B cell (primary cell): ENCODE measurements at regions not wholly inside any gene's neighbourhood (a gene's known extent, or its start where the extent isn't known, plus 50 kb on each side); places are given as distances from the start of the nearest gene placed in this dataset.

Experiments used
- ATAC-seq: fragments of 200-7000 bp; cut with Tn5 transposase; one replicate; pipeline ENCODE4 v1.10.0; 2021; ENCODE audit warnings: low read depth, mild to moderate bottlenecking, moderate number of reproducible peaks, moderate library complexity
- CTCF ChIA-PET: fragments of 350-600 bp; sonication (Branson Sonifier 250); formaldehyde crosslinking; loops from one replicate; lab custom pipeline; 2021; ENCODE audit warnings: antibody characterized with exemption, inconsistent platforms; lab: Charles Lee
- POLR2A ChIA-PET: fragments of 350-600 bp; sonication (Branson Sonifier 250); formaldehyde crosslinking; loops from one replicate; lab custom pipeline; 2021; ENCODE audit warnings: antibody characterized with exemption; lab: Charles Lee
- DNase-seq: peaks from one replicate; pipeline ENCODE4 v3.0.0; 2013
- H2AFZ ChIP-seq: 2 replicates; pipeline ENCODE4 v1.6.1; 2012; ENCODE audit warnings: mild to moderate bottlenecking, low read depth, low read length; ENCODE audit not compliant: insufficient read depth, poor library complexity, severe bottlenecking
- H3K27ac ChIP-seq, 2 donors: 1 replicate in 1 of 2; 2 replicates in 1 of 2; pipeline ENCODE4 v1.5.1; 2012 to 2013; ENCODE audit warnings: low read length in 2 of 2, mild to moderate bottlenecking in 2 of 2, moderate library complexity in 1 of 2
- H3K27me3 ChIP-seq, 4 experiments: fragments of 200-600 bp in 1 of 4; sonication (generic) in 1 of 4; replicated peaks in 1 of 4; 1 replicate in 2 of 4; 2 replicates in 2 of 4; pipeline versions ENCODE4 v1.6.1 to v1.7.0; 2013 to 2016; ENCODE audit warnings: low read length in 3 of 4, mild to moderate bottlenecking in 2 of 4, mixed read lengths in 1 of 4, moderate library complexity in 1 of 4; ENCODE audit not compliant: insufficient read depth in 4 of 4, control insufficient read depth in 3 of 4; ENCODE audit errors: control extremely low read depth in 1 of 4
- H3K36me3 ChIP-seq, 2 experiments: replicated peaks in 1 of 2; 1 replicate in 1 of 2; 2 replicates in 1 of 2; pipeline versions ENCODE4 v1.6.1 to v1.7.1; 2013; ENCODE audit warnings: low read length in 1 of 2; ENCODE audit not compliant: insufficient read depth in 2 of 2, control insufficient read depth in 1 of 2; ENCODE audit errors: control extremely low read depth in 1 of 2, extremely low read depth in 1 of 2
- H3K4me1 ChIP-seq, 2 donors: fragments of 200-600 bp in 1 of 2; sonication (generic) in 1 of 2; 1 replicate in 1 of 2; 2 replicates in 1 of 2; pipeline versions ENCODE4 v1.5.1 to v1.6.1; 2013 to 2017; ENCODE audit warnings: low read length in 2 of 2; ENCODE audit not compliant: control insufficient read depth in 2 of 2, insufficient read depth in 2 of 2
- H3K4me2 ChIP-seq: replicated peaks from 2 replicates; pipeline ENCODE3; 2012; ENCODE audit warnings: mild to moderate bottlenecking, low read depth, low read length; ENCODE audit not compliant: poor library complexity, severe bottlenecking
- H3K4me3 ChIP-seq, 5 experiments: fragments of 200-600 bp in 1 of 5; sonication (generic) in 1 of 5; 1 replicate in 3 of 5; 2 replicates in 2 of 5; pipeline versions ENCODE4 v1.5.1 to v1.7.0; 2011 to 2016; ENCODE audit warnings: low read length in 4 of 5, mild to moderate bottlenecking in 4 of 5, low read depth in 2 of 5, control low read depth in 1 of 5, moderate library complexity in 1 of 5; ENCODE audit not compliant: insufficient read depth in 1 of 5; ENCODE audit errors: control extremely low read depth in 1 of 5, extremely low read depth in 1 of 5
- H3K79me2 ChIP-seq: fragments of 200-600 bp; sonication (generic); one replicate; pipeline ENCODE4 v1.6.0; 2016; ENCODE audit warnings: low read length; ENCODE audit not compliant: control insufficient read depth, insufficient read depth
- H3K9ac ChIP-seq: fragments of 200-600 bp; sonication (generic); 2 replicates; pipeline ENCODE4 v1.6.1; 2017; ENCODE audit warnings: mild to moderate bottlenecking, low read length, moderate library complexity
- H3K9me3 ChIP-seq, 3 donors: one replicate each; pipeline versions ENCODE4 v1.6.1 to v1.7.1; 2013; ENCODE audit warnings: low read length in 2 of 3; ENCODE audit not compliant: control insufficient read depth in 2 of 3, insufficient read depth in 1 of 3; ENCODE audit errors: control extremely low read depth in 1 of 3
- H4K20me1 ChIP-seq: 2 replicates; pipeline ENCODE4 v1.6.0; 2012; ENCODE audit warnings: mild to moderate bottlenecking, low read length; ENCODE audit not compliant: insufficient read depth, control insufficient read depth, poor library complexity, severe bottlenecking
- H3K27ac Mint-ChIP-seq: one replicate; pipeline ENCODE4 v1.8.0; 2021; ENCODE audit warnings: mixed read lengths
- H3K27me3 Mint-ChIP-seq: one replicate; pipeline ENCODE4 v1.8.0; 2021; ENCODE audit warnings: mixed read lengths
- H3K4me1 Mint-ChIP-seq: one replicate; pipeline ENCODE4 v1.8.0; 2021; ENCODE audit warnings: mixed read lengths
- H3K4me3 Mint-ChIP-seq: one replicate; pipeline ENCODE4 v1.8.0; 2021; ENCODE audit warnings: mixed read lengths
- H3K9me3 Mint-ChIP-seq: one replicate; pipeline ENCODE4 v1.8.0; 2022; ENCODE audit warnings: mixed read lengths; ENCODE audit not compliant: insufficient read depth
- CTCF ChIP-seq: fragments of 200-600 bp; IDR thresholded peaks from one replicate; pipeline ENCODE4 v1.8.0; 2022; ENCODE audit warnings: antibody characterized with exemption, mild to moderate bottlenecking
- EZH2 ChIP-seq: IDR thresholded peaks from 2 replicates; pipeline ENCODE4 v1.6.1; 2012; ENCODE audit warnings: borderline replicate concordance, low read depth, mild to moderate bottlenecking, moderate library complexity, low read length; ENCODE audit not compliant: insufficient read depth, poor library complexity, severe bottlenecking
- WGBS: methylation state at CpG from one replicate; pipeline ENCODE4 v1.1.5; 2013; ENCODE audit warnings: missing lambda C conversion rate; ENCODE audit not compliant: insufficient coverage; 5-methylcytosine and 5-hydroxymethylcytosine counted together
- intact Hi-C: fragments of 100-400 bp; cut with micrococcal nuclease; formaldehyde crosslinking; loops from one replicate; pipeline ENCODE4 v1.10.0; 2022

DNA sequence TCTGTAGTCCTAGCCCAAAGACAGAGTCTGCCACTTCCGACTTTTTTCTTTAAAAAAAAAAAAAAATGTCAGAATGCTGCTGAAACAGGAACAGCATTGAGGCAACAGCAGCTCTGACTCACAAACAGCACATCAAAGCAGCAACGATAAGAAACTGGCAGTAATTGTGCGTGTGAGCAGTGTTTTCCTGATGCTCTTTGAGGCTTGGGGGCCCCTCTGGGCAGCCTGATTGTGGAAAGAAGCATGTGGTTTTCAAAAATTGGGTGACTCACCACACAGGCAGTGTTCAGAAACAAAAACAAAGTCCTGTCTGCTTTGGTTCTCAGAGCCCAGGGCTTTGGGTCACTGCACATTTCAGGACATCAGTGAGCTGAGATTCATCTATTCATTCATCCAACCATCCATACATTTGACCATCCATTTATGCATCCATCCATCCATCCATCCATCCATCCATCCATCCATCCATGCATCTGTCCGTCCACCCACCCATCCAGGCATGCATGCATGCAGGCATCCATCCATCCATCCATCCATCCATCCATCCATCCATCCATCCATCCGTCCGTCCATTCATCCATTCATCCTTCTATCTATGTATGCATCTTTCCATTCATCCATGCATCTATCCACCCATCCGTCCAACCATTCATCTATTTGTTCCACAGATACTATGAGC lies 308.4 kb downstream of the RPLP1 start:
- peaks cover 0 to 4% (median 0%) of the 10 kb centered on the region in 3 donors for H3K9me3 ChIP-seq
- no peaks in the 10 kb centered on the region for H3K36me3 ChIP-seq
- CTCF ChIA-PET, result interaction anchor here (0.6 to 1.7 kb wide), 4 partner anchors 8 to 319 kb away, joined by 3 to 4 read pairs (median 3); no protein-coding TSS in a partner anchor
- H2AFZ ChIP-seq, result no peak overlapping the region
- no peaks in the 10 kb centered on the region for H3K27me3 ChIP-seq
- no peaks in the 10 kb centered on the region for H3K79me2 ChIP-seq
- no peak overlapping the region for H3K27ac ChIP-seq
- ATAC-seq (peak; percentile 80), DNase-seq (peak; percentile 63)
- no peaks in the 10 kb centered on the region for H4K20me1 ChIP-seq
- peaks cover 65 to 68% of the 10 kb centered on the region in 2 donors for H3K4me1 ChIP-seq
- H3K27ac Mint-ChIP-seq, result peak overlapping the region; percentile 81
- peak overlapping the region; percentile 52 for H3K4me2 ChIP-seq
- intact Hi-C loops, result loop anchor here (1.0 to 5.0 kb wide), 6 partner anchors 34 to 726 kb away; no protein-coding TSS in a partner anchor
- peak overlapping the region; percentile 76 for H3K4me3 Mint-ChIP-seq
- H3K27me3 Mint-ChIP-seq, result peaks cover 3% of the 10 kb centered on the region
- TF ChIP-seq EZH2, result no peak
- TF ChIP-seq CTCF, result no peak
- H3K9me3 Mint-ChIP-seq, result no peaks in the 10 kb centered on the region
- 32% methylated on average over 6 of the region's 7 CpGs for WGBS
- no peak overlapping the region for H3K9ac ChIP-seq
- H3K4me3 ChIP-seq, result no peak overlapping the region
- POLR2A ChIA-PET, result interaction anchor here (2.1 kb wide), 2 partner anchors 121 to 337 kb away, joined by 10 read pairs; partner anchors contain the start of gene TLE3
- peaks cover 69% of the 10 kb centered on the region for H3K4me1 Mint-ChIP-seq
